ENCODE measurements at regions not wholly inside any gene's neighbourhood (a gene's known extent, or its start where the extent isn't known, plus 50 kb on each side); places are given as distances from the start of the nearest gene placed in this dataset.
A peak's percentile ranks its signal among the peaks of the same experiment; 100 is the strongest.

DNA sequence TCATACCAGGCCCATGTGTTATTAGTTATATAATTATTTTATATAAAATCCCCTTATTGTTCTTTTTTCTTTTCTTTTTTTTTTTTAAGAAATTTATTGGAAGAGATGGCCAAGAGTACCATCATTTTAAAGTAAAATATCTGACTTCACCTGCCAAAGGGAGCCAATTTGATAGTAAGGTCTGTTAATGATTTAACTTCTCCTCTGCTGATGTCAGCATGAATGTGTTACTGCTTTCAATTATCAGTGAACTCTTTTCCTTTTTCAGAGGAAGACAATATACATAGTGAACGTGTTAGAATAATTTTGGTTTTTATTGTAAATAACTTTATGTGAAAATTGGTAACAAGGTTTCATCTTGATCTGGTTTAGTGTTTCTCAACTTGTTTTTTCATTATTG lies 409.6 kb downstream of the SH3GL2 start:
- no peaks in the 10 kb centered on the region for H3K9me3 ChIP-seq (ENCODE audit: low read length)
- H3K4me2 ChIP-seq (ENCODE audit: low read depth, low read length): no peak overlapping the region
- no peak for ATAC-seq
- no TSS peak for BruUV-seq (replicated peaks)
- H3K27me3 ChIP-seq (ENCODE audit: control insufficient read depth in 1 of 2, insufficient read depth in 2 of 2, low read length in 2 of 2): no peaks in the 10 kb centered on the region
- no peak overlapping the region for H2AFZ ChIP-seq (ENCODE audit: low read length)
- H3K79me2 ChIP-seq (ENCODE audit: insufficient read depth, low read length): no peaks in the 10 kb centered on the region
- H3K36me3 ChIP-seq (replicated peaks in 1 of 2; ENCODE audit: control insufficient read depth in 1 of 2, insufficient read depth in 2 of 2, low read length in 2 of 2): no peaks in the 10 kb centered on the region
- H3K4me3 ChIP-seq (replicated peaks in 1 of 3; ENCODE audit: insufficient read depth in 1 of 3, low read depth in 2 of 3, low read length in 3 of 3): no peak overlapping the region
- no peaks in the 10 kb centered on the region for H4K20me1 ChIP-seq (ENCODE audit: insufficient read depth, low read length)
- CTCF ChIA-PET (ENCODE audit: low intra/inter-chr PET ratio, low total read pairs): no interaction called here
- H3K27ac ChIP-seq (ENCODE audit: extremely low read length, insufficient read depth, low read length): no peak overlapping the region
- H3K9ac ChIP-seq (ENCODE audit: insufficient read depth, low read depth, low read length): no peak overlapping the region
- no peak for FAIRE-seq
- 0% methylated on average over 1 of the region's 1 CpG for WGBS (ENCODE audit: low lambda C conversion rate)
- intact Hi-C loops (cut with micrococcal nuclease; ENCODE audit: unreplicated experiment) (no loop called here), in situ Hi-C loops (cut with HindIII; ENCODE audit: extremely low pct_ligation_motif_present, low pct_unique_long_range_greater_than_20kb) (no loop called here)
- TF ChIP-seq, protein P1, sequence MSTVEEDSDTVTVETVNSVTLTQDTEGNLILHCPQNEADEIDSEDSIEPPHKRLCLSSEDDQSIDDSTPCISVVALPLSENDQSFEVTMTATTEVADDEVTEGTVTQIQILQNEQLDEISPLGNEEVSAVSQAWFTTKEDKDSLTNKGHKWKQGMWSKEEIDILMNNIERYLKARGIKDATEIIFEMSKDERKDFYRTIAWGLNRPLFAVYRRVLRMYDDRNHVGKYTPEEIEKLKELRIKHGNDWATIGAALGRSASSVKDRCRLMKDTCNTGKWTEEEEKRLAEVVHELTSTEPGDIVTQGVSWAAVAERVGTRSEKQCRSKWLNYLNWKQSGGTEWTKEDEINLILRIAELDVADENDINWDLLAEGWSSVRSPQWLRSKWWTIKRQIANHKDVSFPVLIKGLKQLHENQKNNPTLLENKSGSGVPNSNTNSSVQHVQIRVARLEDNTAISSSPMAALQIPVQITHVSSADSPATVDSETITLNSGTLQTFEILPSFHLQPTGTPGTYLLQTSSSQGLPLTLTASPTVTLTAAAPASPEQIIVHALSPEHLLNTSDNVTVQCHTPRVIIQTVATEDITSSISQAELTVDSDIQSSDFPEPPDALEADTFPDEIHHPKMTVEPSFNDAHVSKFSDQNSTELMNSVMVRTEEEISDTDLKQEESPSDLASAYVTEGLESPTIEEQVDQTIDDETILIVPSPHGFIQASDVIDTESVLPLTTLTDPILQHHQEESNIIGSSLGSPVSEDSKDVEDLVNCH (CRISPR knock-in tag; IDR thresholded peaks at IDR 0.05): no peak
- TF ChIP-seq SOX6 (IDR thresholded peaks at IDR 0.05) (no peak), SOX6 (CRISPR knock-in tag; IDR thresholded peaks at IDR 0.05) (no peak), MAFK (conservative IDR thresholded peaks at IDR 0.05 in 1 of 2, IDR thresholded peaks at IDR 0.05 in 1 of 2; ENCODE audit: low read length in 2 of 2) (0 out of 4 replicates have a peak, but pooled peaks of 1 of the 2 experiments have one; percentile 8)
- H3K4me1 ChIP-seq (ENCODE audit: insufficient read depth, low read length): no peaks in the 10 kb centered on the region
- POLR2A ChIA-PET: no interaction called here
- DNase-seq (ENCODE audit: low spot score): no peak

DNA sequence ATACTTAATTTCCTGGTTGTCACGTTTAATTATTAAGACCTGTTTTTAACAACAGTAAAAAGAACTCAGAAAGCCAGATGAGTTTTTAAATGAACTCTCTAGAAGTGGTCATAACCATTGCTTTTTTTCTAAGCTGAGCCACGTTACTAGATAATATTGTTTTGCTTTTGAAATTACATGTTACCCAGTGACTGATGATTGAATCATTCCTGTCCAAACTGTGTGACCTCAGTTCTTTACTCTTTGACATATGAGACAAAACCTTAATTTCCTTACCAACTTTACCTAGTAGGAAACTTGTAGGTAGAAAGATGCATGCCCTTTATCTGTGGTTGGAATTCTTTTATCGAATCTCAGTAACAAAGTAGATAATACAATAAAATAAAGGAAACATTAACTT lies 411.7 kb downstream of the SH3GL2 start:
- FAIRE-seq: no peak
- no peak overlapping the region for H3K4me3 ChIP-seq (replicated peaks in 1 of 3; ENCODE audit: insufficient read depth in 1 of 3, low read depth in 2 of 3, low read length in 3 of 3)
- no TSS peak for BruUV-seq (replicated peaks)
- WGBS (ENCODE audit: low lambda C conversion rate): 0% methylated on average over 3 of the region's 3 CpGs
- no peaks in the 10 kb centered on the region for H3K9me3 ChIP-seq (ENCODE audit: low read length)
- H3K27ac ChIP-seq (ENCODE audit: extremely low read length, insufficient read depth, low read length): no peak overlapping the region
- no peak overlapping the region for H3K9ac ChIP-seq (ENCODE audit: insufficient read depth, low read depth, low read length)
- H3K4me1 ChIP-seq (ENCODE audit: insufficient read depth, low read length): no peaks in the 10 kb centered on the region
- ChIA-PET POLR2A (no interaction called here), CTCF (ENCODE audit: low intra/inter-chr PET ratio, low total read pairs) (no interaction called here)
- no peaks in the 10 kb centered on the region for H3K27me3 ChIP-seq (ENCODE audit: control insufficient read depth in 1 of 2, insufficient read depth in 2 of 2, low read length in 2 of 2)
- TF ChIP-seq PHF21A (CRISPR knock-in tag; IDR thresholded peaks at IDR 0.05): no peak
- TF ChIP-seq, protein P2, sequence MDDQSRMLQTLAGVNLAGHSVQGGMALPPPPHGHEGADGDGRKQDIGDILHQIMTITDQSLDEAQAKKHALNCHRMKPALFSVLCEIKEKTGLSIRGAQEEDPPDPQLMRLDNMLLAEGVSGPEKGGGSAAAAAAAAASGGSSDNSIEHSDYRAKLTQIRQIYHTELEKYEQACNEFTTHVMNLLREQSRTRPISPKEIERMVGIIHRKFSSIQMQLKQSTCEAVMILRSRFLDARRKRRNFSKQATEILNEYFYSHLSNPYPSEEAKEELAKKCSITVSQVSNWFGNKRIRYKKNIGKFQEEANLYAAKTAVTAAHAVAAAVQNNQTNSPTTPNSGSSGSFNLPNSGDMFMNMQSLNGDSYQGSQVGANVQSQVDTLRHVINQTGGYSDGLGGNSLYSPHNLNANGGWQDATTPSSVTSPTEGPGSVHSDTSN (CRISPR knock-in tag; IDR thresholded peaks at IDR 0.05; ENCODE audit: borderline replicate concordance): no peak
- TF ChIP-seq ZNF3 (CRISPR knock-in tag; IDR thresholded peaks at IDR 0.05): no peak
- TF ChIP-seq SCMH1 (CRISPR knock-in tag; IDR thresholded peaks at IDR 0.05; ENCODE audit: borderline replicate concordance): no peak
- TF ChIP-seq BRD4 (CRISPR knock-in tag; IDR thresholded peaks at IDR 0.05): no peak
- H3K79me2 ChIP-seq (ENCODE audit: insufficient read depth, low read length): no peaks in the 10 kb centered on the region
- no peak overlapping the region for H3K4me2 ChIP-seq (ENCODE audit: low read depth, low read length)
- no peaks in the 10 kb centered on the region for H3K36me3 ChIP-seq (replicated peaks in 1 of 2; ENCODE audit: control insufficient read depth in 1 of 2, insufficient read depth in 2 of 2, low read length in 2 of 2)
- ATAC-seq: no peak
- intact Hi-C loops (cut with micrococcal nuclease; ENCODE audit: unreplicated experiment): no loop called here
- DNase-seq (ENCODE audit: low spot score): no peak
- in situ Hi-C loops (cut with HindIII; ENCODE audit: extremely low pct_ligation_motif_present, low pct_unique_long_range_greater_than_20kb): no loop called here
- H4K20me1 ChIP-seq (ENCODE audit: insufficient read depth, low read length): no peaks in the 10 kb centered on the region
- no peak overlapping the region for H2AFZ ChIP-seq (ENCODE audit: low read length)

Measured in HepG2 (cell line).